ENCODE measurements at regions not wholly inside any gene's neighbourhood (a gene's known extent, or its start where the extent isn't known, plus 50 kb on each side); places are given as distances from the start of the nearest gene placed in this dataset.

DNA sequence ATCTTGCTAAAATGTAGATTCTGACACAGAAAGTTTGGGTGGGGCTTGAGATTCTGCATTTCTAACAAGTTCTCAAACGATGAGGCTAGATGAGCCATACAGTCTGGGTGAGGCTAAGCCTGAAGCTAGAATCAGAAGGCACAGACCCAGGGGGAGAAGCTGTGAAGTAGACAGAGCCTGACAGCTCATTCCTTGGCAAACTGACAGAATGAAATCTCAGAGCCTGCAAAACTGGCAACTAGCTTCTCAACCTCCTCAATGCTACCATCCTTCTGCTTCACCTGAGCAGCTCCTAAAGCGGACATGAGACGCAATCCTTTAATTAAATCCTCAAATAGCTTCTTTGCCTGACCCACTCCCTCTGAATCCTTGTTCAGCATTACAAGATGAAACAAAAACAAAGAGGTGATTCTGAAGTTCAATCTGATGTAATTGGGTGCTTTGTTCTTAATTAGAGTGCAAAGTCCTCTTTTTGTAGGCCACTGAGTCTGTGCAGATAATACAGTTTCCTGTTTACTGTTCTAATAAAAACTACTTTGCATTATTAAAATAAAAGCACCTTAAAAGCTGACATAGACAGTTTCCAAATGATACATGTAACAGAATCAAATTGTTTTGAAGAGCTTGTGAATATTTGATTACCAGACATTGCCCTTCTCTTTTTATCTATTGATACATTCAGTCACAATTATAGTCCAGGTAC lies 71.0 kb upstream of the BMP2K start:
- Histone ChIP-seq H4K8ac (ENCODE audit: low read depth, low read length) (no peak overlapping the region), H3K4me3 (ENCODE audit: low read depth, low read length) (no peak overlapping the region), H3K23ac (ENCODE audit: low read length) (no peak overlapping the region), H3K79me2 (ENCODE audit: control insufficient read depth, insufficient read depth, low read length, poor library complexity) (no peaks in the 10 kb centered on the region), H3K4me2 (ENCODE audit: low read length) (no peak overlapping the region), H3K27ac (ENCODE audit: low read depth, low read length) (no peak overlapping the region), H4K12ac (ENCODE audit: low read depth, low read length) (no peak overlapping the region), H3K36me3 (ENCODE audit: control insufficient read depth in 1 of 2, insufficient read depth in 2 of 2, low read length in 2 of 2) (no peaks in the 10 kb centered on the region), H3K4ac (ENCODE audit: low read depth, low read length) (no peak overlapping the region), H3K4me1 (ENCODE audit: control insufficient read depth in 1 of 2, insufficient read depth in 2 of 2, low read length in 2 of 2) (no peaks in the 10 kb centered on the region), H2BK5ac (ENCODE audit: low read depth, low read length, poor library complexity) (no peak overlapping the region), H2AFZ (ENCODE audit: insufficient read depth, low read length, poor library complexity) (no peak overlapping the region), H4K91ac (ENCODE audit: low read depth, low read length) (no peak overlapping the region), H3K14ac (ENCODE audit: low read length) (no peak overlapping the region), H3K27me3 (ENCODE audit: insufficient read depth, low read length) (no peaks in the 10 kb centered on the region), H3K18ac (ENCODE audit: low read length) (no peak overlapping the region), H2AK5ac (ENCODE audit: low read length) (no peak overlapping the region), H3K9me3 (ENCODE audit: insufficient read depth, low read depth, low read length) (peaks cover 2% of the 10 kb centered on the region), H3K79me1 (ENCODE audit: low read length) (no peaks in the 10 kb centered on the region), H2BK12ac (ENCODE audit: low read length) (no peak overlapping the region), H2BK120ac (ENCODE audit: insufficient read depth, low read length, poor library complexity) (no peak overlapping the region), H3K9ac (ENCODE audit: low read length) (no peak overlapping the region)
- WGBS (ENCODE audit: extremely low coverage, insufficient coverage, insufficient read length) = no CpG with 5 or more reads among the region's 3 CpGs
- no peak for DNase-seq

GRCh38 chr4:78706302-78706701 lies 69.8 kb upstream of the BMP2K start:
- Histone ChIP-seq H3K79me2 (ENCODE audit: control insufficient read depth, insufficient read depth, low read length, poor library complexity) (no peaks in the 10 kb centered on the region), H3K27ac (ENCODE audit: low read depth, low read length) (no peak overlapping the region), H3K9me3 (ENCODE audit: insufficient read depth, low read depth, low read length) (peaks cover 2% of the 10 kb centered on the region), H3K79me1 (ENCODE audit: low read length) (no peaks in the 10 kb centered on the region), H3K18ac (ENCODE audit: low read length) (no peak overlapping the region), H2AK5ac (ENCODE audit: low read length) (no peak overlapping the region), H2BK120ac (ENCODE audit: insufficient read depth, low read length, poor library complexity) (no peak overlapping the region), H3K27me3 (ENCODE audit: insufficient read depth, low read length) (no peaks in the 10 kb centered on the region), H3K4me2 (ENCODE audit: low read length) (no peak overlapping the region), H3K14ac (ENCODE audit: low read length) (no peak overlapping the region), H3K4ac (ENCODE audit: low read depth, low read length) (no peak overlapping the region), H3K4me3 (ENCODE audit: low read depth, low read length) (no peak overlapping the region), H3K36me3 (ENCODE audit: control insufficient read depth in 1 of 2, insufficient read depth in 2 of 2, low read length in 2 of 2) (no peaks in the 10 kb centered on the region), H3K9ac (ENCODE audit: low read length) (no peak overlapping the region), H2AFZ (ENCODE audit: insufficient read depth, low read length, poor library complexity) (no peak overlapping the region), H2BK12ac (ENCODE audit: low read length) (no peak overlapping the region), H4K91ac (ENCODE audit: low read depth, low read length) (no peak overlapping the region), H2BK5ac (ENCODE audit: low read depth, low read length, poor library complexity) (no peak overlapping the region), H4K12ac (ENCODE audit: low read depth, low read length) (no peak overlapping the region), H3K4me1 (ENCODE audit: control insufficient read depth in 1 of 2, insufficient read depth in 2 of 2, low read length in 2 of 2) (no peaks in the 10 kb centered on the region), H4K8ac (ENCODE audit: low read depth, low read length) (no peak overlapping the region), H3K23ac (ENCODE audit: low read length) (no peak overlapping the region)
- no CpG with 5 or more reads among the region's 6 CpGs for WGBS (ENCODE audit: extremely low coverage, insufficient coverage, insufficient read length)
- peak in 1 of 2 donors; percentile 36 for DNase-seq

- H4K8ac ChIP-seq (ENCODE audit: low read depth, low read length) = no peak overlapping the region
- no peak overlapping the region for H2AFZ ChIP-seq (ENCODE audit: insufficient read depth, low read length, poor library complexity)
- no peak overlapping the region for H4K12ac ChIP-seq (ENCODE audit: low read depth, low read length)
- H3K79me2 ChIP-seq (ENCODE audit: control insufficient read depth, insufficient read depth, low read length, poor library complexity) = no peaks in the 10 kb centered on the region
- H3K18ac ChIP-seq (ENCODE audit: low read length) = no peak overlapping the region
- no peak overlapping the region for H2BK5ac ChIP-seq (ENCODE audit: low read depth, low read length, poor library complexity)
- H3K4ac ChIP-seq (ENCODE audit: low read depth, low read length) = no peak overlapping the region
- WGBS (ENCODE audit: extremely low coverage, insufficient coverage, insufficient read length) = no CpG with 5 or more reads among the region's 2 CpGs
- H3K14ac ChIP-seq (ENCODE audit: low read length) = no peak overlapping the region
- no peak overlapping the region for H2BK12ac ChIP-seq (ENCODE audit: low read length)
- H4K91ac ChIP-seq (ENCODE audit: low read depth, low read length) = no peak overlapping the region
- no peak overlapping the region for H2AK5ac ChIP-seq (ENCODE audit: low read length)
- H3K4me3 ChIP-seq (ENCODE audit: low read depth, low read length) = no peak overlapping the region
- H3K4me1 ChIP-seq (ENCODE audit: control insufficient read depth in 1 of 2, insufficient read depth in 2 of 2, low read length in 2 of 2) = no peaks in the 10 kb centered on the region
- H3K27ac ChIP-seq (ENCODE audit: low read depth, low read length) = no peak overlapping the region
- DNase-seq = no peak
- H3K36me3 ChIP-seq (ENCODE audit: control insufficient read depth in 1 of 2, insufficient read depth in 2 of 2, low read length in 2 of 2) = no peaks in the 10 kb centered on the region
- H3K9me3 ChIP-seq (ENCODE audit: insufficient read depth, low read depth, low read length) = peaks cover 2% of the 10 kb centered on the region
- H3K27me3 ChIP-seq (ENCODE audit: insufficient read depth, low read length) = no peaks in the 10 kb centered on the region
- no peak overlapping the region for H3K9ac ChIP-seq (ENCODE audit: low read length)
- H2BK120ac ChIP-seq (ENCODE audit: insufficient read depth, low read length, poor library complexity) = no peak overlapping the region
- H3K79me1 ChIP-seq (ENCODE audit: low read length) = no peaks in the 10 kb centered on the region
- H3K23ac ChIP-seq (ENCODE audit: low read length) = no peak overlapping the region
- H3K4me2 ChIP-seq (ENCODE audit: low read length) = no peak overlapping the region
Measured at GRCh38 chr4:78707268-78707667, 68.9 kb upstream of the BMP2K start.

DNA sequence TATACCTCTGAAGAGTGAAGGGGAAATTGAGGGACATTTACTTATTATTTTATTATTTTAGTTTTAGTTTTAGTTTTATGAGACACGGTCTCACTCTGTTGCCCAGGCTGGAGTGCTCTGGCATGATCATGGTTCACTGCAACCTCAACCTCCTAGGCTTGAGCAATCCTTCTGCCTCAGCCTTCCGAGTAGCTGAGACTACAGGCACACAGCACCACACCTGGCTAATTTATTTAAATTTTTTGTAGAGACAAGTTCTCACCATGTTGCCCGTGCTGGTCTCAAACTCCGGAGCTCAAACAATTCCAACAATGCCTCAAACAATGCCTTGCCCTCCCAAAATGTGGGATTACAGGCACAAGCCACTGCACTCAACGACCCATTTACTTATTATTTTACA lies 68.4 kb upstream of the BMP2K start:
- Histone ChIP-seq H3K79me2 (ENCODE audit: control insufficient read depth, insufficient read depth, low read length, poor library complexity) (no peaks in the 10 kb centered on the region), H3K4ac (ENCODE audit: low read depth, low read length) (no peak overlapping the region), H3K14ac (ENCODE audit: low read length) (no peak overlapping the region), H4K12ac (ENCODE audit: low read depth, low read length) (no peak overlapping the region), H4K91ac (ENCODE audit: low read depth, low read length) (no peak overlapping the region), H3K27ac (ENCODE audit: low read depth, low read length) (no peak overlapping the region), H2BK12ac (ENCODE audit: low read length) (no peak overlapping the region), H2AK5ac (ENCODE audit: low read length) (no peak overlapping the region), H2BK5ac (ENCODE audit: low read depth, low read length, poor library complexity) (no peak overlapping the region), H3K27me3 (ENCODE audit: insufficient read depth, low read length) (no peaks in the 10 kb centered on the region), H2BK120ac (ENCODE audit: insufficient read depth, low read length, poor library complexity) (no peak overlapping the region), H3K4me2 (ENCODE audit: low read length) (no peak overlapping the region), H3K36me3 (ENCODE audit: control insufficient read depth in 1 of 2, insufficient read depth in 2 of 2, low read length in 2 of 2) (no peaks in the 10 kb centered on the region), H3K9me3 (ENCODE audit: insufficient read depth, low read depth, low read length) (no peaks in the 10 kb centered on the region), H4K8ac (ENCODE audit: low read depth, low read length) (no peak overlapping the region), H3K23ac (ENCODE audit: low read length) (no peak overlapping the region), H3K18ac (ENCODE audit: low read length) (no peak overlapping the region), H3K79me1 (ENCODE audit: low read length) (no peaks in the 10 kb centered on the region), H3K4me3 (ENCODE audit: low read depth, low read length) (no peak overlapping the region), H3K9ac (ENCODE audit: low read length) (no peak overlapping the region), H2AFZ (ENCODE audit: insufficient read depth, low read length, poor library complexity) (no peak overlapping the region), H3K4me1 (ENCODE audit: control insufficient read depth in 1 of 2, insufficient read depth in 2 of 2, low read length in 2 of 2) (no peaks in the 10 kb centered on the region)
- peak in 1 of 2 donors; percentile 37 for DNase-seq
- whole genome bisulfite sequencing (ENCODE audit: extremely low coverage, insufficient coverage, insufficient read length) = no CpG with 5 or more reads among the region's 5 CpGs
